SIG-M5 (cell line): ENCODE measurements at regions not wholly inside any gene's neighbourhood (a gene's known extent, or its start where the extent isn't known, plus 50 kb on each side); places are given as distances from the start of the nearest gene placed in this dataset.
A peak's percentile ranks its signal among the peaks of the same experiment; 100 is the strongest.

Experiments used
- DNase-seq: peaks from one replicate; lab custom pipeline; 2025; lab: John Stamatoyannopoulos, UW

DNA sequence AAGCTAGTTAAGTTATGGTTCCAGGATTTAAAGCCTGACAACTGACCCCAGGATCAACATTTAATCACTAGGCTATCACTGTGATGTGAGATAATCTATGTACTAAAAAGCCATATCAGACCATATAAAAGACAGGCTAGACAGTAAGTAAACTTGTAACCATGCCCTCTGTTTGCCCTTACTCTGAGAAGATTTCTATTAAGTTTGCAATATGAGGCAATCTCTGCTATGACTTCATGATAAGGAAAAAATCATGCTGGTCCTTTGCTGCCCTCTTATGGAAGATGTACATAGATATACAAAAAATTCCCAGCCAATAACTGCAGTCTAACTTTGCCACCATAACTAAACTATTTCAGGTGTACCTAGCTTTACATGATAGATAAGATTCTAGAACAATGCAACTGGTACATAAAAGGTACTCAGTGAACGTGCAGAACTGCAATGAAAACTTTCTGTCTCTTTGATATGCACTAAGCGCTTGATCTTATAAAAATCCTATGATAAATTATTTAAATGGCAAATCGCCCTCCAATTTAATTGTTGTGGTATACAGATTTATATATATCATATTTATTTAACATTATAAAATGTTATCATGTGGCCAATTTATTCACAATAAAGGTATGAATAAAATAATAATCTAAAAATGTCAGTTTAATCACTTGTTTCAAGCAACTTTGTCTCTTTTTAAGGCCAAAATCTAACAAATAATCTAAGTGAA, 70.5 kb downstream of the FAM217A start:
- DNase-seq: peak; percentile 37

DNA sequence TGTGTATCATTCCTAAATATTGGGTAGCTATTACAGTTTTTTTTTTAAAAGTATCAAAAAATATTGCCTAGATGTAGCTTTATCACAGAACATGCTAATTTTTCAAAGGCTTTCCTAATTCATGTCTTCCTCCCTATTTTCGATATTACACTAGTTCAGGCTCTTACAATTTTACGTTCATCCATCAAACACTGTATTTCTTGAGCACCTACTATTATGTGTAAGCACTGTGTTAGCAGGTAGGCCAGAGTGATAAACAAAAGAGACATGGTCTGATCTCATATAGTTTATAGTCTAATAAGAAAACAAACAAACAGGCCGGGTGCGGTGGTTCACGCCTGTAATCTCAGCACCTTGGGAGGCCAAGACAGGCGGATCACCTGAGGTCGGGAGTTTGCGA, 69.5 kb downstream of the FAM217A start:
- no peak for DNase-seq

DNA sequence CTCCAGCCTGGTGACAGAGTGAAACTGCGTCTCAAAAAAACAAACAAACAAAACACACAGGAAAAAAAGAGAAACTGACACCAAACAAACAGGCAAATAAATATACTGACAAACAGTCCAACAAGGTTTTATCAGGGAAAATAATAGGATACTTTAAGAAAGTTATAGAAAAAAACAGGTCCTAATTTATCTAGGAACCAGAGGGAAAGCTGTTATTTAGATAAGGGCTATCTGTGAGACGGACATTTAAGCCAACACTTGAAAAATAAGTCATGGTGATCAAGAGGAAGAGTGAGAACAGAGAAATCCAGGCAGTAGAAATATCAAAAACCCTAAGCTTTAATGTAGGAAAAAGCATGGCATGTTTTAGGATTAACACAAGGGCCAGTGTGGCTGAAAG, 68.9 kb downstream of the FAM217A start:
- no peak for DNase-seq

GRCh38 chr6:4010689-4011090, 68.2 kb downstream of the FAM217A start:
- no peak for DNase-seq

DNA sequence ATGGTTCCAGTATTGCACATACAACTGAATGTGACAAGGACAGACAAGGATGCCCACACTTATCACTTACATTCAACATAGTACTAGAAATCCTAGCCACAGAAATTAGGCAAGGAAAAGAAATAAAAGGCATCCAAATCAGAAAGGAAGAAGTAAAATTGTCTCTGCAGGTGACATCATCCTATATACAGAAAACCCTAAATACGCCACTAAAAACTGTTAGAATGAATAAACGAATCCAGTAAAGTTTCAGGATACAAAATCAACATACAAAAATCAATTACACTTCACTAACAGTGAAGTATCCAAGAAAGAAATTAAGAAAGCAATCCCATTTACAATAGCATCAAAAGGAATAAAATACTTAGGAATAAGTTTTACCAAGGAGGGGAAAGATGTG, 66.1 kb downstream of the FAM217A start:
- no peak for DNase-seq

- no peak for DNase-seq
Measured at GRCh38 chr6:4017058-4017739, 61.7 kb downstream of the FAM217A start.

DNA sequence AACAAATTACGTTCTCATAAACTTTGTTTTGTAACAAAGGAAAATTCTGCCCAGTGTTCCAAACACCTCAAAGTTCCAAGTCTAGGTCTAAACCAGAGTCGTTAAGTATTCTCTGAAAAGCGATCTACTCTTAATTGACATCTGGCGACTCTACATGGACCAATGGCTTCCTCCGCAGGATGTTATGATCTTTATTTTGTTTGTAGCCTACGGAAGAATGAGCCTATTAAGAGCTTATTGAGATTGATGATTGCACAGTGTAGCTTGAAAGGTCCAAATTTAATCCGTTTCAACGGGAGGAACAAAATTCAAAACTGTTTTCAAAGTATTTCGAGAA, 61.1 kb downstream of the FAM217A start:
- DNase-seq: no peak

GRCh38 chr6:4018171-4018923, 60.6 kb downstream of the FAM217A start:
- peak; percentile 79 for DNase-seq
